NOMO-1 treated with dmso at 0.1 percent for 144 hours (cell line): ENCODE measurements at regions not wholly inside any gene's neighbourhood (a gene's known extent, or its start where the extent isn't known, plus 50 kb on each side); places are given as distances from the start of the nearest gene placed in this dataset.
A peak's percentile ranks its signal among the peaks of the same experiment; 100 is the strongest.
"Not testable (repeated sequence)": the region's sequence is repeated elsewhere in the genome, so short reads cannot be mapped to it uniquely, and the experiment has no call there.

ENCODE experiments used
- DNase-seq: peaks from one replicate; lab custom pipeline; 2025; ENCODE audit not compliant: unreplicated experiment; lab: John Stamatoyannopoulos, UW

DNA sequence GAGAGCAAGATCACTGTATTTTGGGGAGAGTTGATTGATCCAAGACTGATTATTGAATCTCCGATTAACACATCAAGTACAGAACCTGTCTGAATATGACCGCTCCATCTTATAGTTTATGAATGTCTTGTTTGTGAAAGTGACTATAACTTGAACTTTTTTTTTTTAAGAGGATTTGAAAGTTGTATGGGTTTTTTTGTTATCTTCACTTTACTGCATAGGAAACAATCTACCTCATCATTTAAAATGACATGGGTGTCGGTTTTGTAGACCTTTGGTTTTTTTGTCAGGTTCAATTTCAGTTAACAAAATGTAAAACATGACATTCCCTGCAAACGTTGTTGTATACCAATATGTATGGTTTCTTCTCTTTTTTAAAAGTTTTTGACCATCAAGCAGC, 103.0 kb upstream of the NUDT6 start:
- no peak for DNase-seq

DNA sequence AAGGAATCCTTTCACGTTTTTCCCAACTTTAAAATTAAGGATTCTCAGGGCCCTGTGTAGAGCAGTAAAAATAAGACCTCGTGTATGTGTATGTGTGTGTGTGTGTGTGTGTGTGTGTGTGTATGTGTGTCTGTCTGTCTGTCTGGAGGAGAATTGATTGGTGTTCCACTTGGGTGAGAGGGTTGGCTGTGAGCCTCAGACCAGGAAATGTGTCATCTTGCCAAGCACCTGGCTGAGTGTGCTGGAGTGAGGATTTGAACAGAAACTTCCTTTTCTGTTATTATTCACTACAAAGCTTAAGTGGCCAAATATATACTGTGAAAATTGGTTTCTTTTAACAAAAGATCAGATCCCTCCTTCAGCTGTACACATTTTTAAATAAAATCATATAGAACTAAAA, 103.6 kb upstream of the NUDT6 start:
- not testable (repeated sequence) for DNase-seq

DNA sequence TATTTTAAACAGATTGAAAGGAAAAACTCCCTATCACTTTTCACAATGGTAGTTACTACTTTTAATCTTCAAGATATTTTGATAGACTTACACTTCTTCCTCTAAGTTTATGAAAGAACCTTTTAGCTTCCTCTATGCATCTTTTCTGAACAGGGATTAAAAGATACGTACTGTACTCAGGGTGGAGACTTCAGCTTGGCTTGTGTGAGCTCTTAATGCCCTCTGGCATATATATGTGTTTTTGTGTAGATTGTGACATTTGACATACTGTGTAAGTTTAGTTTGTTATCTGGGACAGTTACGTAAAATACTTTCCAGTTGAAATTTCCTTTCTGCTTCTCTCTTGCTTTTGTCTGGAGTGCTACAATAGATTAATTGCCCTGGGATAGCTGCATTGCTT, 109.3 kb upstream of the NUDT6 start:
- no peak for DNase-seq

DNA sequence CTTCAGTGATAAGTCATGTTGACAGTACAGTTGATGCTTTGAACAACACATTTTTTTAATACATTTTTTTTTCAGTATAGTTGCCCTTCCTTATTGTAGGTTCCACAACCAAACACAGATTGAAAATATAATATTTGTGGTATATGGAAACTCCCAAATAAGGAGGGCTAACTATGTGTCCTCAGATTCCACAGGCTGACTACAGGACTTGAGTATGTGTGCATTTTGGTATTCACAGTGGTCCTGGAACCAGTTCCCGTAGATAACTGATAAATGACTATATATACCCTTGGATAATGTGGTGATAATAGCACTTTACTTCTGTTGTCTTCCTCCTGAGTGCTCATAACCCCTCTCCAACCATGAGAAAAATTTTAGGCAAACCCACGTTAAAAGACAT, 111.6 kb upstream of the NUDT6 start:
- no peak for DNase-seq

DNA sequence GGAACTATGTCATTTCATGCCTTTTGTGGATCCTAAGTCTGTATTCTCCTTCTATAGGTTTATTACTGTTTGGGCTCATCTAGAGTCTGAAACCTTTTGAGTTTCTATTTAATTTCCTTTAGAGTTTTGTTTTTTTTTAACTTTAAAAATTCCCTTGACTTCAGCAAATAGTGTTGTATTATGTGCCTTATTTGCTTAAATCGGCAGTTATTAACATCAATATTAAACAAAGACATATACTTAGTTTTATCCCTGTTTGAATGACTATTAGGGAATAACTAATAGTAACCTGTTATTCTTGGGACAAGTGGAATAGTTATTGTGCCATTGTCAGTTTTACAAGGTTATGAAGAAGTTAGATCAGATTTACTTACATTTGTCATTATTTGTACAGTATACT, 112.8 kb upstream of the NUDT6 start:
- no peak for DNase-seq

DNA sequence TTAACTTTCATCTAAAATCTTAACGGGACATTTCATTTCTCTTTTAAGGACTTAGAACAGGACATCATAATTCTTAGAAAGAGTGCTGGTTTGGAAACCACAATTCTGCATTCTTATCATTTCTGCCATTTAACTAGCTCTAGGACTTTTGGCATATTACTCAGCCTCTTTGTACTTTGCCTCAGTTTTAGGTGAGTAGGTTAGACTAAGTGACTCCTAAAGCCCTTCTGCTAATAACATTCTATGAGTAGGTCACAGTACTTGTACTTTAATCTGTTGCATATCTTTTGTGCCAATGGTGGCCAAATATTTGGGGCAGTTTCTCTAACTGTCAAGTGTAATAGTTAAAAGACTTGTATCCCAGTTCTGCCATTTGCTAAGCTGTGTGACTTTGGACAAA, 115.4 kb upstream of the NUDT6 start:
- DNase-seq = no peak

DNA sequence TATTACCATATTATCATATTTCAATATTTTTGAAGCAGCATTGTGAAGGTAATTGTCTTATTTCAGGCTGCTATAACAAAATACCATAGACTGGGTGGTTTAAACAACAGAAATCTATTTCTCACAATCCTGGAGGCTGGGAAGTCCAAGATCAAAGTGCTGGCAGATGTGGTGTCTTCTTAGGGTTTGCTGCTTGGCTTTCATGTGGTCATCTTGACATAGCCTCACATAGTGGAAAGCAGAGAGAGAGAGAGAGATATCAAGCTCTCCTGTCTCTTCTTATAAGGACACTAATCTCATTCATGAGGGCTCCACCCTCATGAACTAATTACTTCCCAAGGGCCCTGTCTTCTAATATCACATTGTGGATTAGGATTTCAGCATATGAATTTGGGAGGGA, 119.7 kb upstream of the NUDT6 start:
- DNase-seq = no peak

DNA sequence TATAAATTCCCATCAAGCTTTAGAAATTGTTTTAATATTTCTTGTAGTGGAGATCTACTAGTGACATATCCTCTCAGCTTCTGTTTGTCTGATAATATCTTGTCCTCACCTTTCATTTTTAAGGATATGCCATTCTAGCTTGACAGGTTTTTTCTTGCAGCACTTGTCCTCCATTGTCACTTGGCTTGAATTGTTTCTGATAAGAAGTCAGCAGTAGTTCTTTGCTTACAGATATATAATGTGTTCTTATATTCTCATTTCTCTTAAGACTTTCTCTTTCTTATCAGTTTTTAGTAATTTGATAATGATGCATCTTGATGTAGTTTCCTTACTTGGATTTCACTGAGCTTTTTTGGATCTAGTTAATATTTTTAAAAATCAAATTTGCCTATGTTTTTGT, 120.6 kb upstream of the NUDT6 start:
- no peak for DNase-seq

DNA sequence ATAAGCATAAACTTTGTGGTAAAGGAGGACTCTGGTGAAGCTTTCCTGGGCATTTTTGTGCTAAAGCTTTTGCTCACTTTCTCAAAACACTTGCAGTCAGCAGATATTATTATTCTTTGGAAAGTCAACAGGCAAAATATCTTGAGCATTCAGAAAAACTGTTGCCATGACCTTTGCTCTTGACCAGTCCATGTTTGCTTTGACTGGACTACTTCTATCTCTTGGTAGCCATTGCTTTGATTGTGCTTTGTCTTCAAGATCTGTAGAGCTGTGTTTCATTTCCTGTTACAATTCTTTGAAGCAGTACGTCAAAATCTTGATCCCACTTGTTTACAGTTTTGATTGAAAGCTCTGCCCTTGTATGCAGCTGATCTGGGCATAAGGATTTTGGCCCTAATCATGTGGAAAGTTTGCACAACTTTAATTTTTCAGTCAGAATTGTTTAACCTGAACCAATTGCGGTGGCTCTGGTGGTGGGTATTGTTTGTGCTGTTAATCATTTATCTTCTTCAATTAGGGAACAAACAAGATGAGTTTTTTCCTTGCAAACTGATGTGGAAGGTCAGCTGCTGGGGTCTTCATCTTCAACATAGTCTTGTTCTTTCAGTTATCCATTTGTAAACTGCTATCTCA, 121.5 kb upstream of the NUDT6 start:
- no peak for DNase-seq

DNA sequence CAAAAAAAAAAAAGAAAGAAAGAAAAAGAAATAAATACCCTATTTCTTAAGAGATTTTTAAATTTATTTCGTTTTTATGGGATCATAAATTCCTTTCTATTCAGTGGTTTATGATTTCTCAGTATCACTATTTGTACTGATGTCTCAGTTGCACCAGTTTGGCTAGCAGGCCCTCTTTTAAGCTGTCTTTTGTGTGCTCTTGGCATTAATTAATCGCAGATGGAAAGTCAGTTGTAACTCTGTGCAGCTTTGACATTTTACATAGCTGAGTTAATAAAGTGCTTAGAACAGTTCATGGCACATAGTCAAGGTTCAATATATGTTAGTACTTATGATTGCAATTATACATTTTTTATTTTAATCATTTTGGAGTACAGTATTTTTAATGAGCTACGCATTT, 123.7 kb upstream of the NUDT6 start:
- DNase-seq = no peak

DNA sequence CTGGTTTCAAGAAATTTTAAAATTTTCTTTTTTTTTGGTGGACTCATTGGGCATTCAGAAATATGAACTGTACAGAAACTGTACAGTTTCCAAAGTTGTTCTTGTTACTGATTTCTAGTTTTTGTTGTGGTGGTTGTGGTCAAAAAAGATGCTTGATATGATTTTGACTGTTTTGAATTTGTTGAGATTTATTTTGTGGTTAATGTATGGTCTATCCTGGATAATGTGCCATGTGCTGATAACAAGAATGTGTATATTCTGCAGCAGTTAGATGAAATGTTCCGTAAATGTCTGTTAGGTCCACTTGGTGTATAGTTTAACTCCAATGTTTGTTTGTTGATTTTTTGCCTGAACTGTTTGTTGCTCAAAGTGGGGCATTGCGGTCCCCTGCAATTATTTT, 127.6 kb upstream of the NUDT6 start:
- no peak for DNase-seq

DNA sequence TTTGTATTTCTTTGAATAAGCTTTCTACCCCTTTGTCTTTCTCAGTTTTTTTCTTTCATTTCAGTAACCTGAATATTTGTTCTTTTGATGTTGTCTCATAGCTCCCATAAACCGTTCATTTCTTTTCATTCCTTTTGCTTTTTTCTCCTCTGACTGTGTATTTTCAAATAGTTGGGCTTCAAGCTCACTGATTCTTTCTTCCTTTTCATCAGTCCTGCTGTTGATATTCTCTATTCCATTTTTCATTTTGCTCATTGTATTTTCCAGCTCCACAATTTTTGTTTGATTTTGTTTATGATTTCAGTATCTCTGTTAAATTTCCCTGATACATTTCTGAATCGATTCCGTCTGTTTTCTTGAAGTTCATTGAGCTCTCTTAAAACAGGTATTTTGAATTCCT, 129.6 kb upstream of the NUDT6 start:
- DNase-seq = no peak

DNA sequence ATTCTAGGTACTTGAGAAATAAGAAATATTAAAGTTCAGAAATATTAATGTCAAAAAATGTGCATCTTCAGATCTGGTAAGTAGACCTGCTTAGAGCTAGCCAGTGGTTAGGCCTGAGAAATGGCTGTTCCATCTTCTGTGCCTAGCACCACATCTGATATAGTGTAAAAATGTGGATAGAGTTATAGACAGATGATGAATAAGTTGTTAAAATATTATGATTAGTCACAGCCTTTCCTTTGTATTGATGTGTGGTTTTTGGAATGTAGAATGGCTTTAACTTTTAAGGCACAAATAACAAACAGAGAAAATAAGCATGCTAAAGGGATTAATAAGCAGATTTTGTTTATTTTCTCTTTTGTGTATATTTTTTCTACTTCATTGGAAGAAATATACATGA, 133.5 kb upstream of the NUDT6 start:
- no peak for DNase-seq

DNA sequence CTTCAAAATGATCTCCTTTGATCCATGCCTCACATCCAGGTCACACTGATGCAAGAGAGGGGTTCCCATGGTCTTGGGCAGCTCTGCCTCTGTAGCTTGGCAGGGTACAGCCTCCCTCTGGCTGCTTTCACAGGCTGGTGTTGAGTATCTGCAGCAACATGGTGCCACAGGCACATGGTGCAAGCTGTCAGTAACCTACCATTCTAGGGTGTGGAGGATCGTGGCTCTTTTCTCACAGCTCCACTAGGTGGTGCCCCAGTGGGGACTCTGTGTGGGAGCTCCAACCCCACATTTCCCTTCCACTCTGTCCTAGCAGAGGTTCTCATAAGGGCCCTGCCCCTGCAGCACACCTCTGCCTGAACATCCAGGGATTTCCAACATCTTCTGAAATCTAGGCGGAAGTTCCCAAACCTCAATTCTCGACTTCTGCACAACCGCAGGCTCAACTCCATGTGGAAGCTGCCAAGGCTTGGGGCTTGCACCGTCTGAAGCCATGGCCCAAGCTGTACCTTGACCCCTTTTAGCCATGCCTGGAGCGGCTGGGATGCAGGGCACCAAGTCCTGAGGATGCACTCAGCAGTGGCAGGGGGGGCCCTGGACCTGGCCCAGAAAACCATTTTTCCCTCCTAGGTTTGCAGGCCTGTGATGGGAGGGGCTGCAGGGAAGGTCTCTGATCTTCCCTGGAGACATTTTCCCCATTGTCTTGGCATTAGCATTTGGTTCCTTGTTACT, 137.8 kb upstream of the NUDT6 start:
- no peak for DNase-seq

DNA sequence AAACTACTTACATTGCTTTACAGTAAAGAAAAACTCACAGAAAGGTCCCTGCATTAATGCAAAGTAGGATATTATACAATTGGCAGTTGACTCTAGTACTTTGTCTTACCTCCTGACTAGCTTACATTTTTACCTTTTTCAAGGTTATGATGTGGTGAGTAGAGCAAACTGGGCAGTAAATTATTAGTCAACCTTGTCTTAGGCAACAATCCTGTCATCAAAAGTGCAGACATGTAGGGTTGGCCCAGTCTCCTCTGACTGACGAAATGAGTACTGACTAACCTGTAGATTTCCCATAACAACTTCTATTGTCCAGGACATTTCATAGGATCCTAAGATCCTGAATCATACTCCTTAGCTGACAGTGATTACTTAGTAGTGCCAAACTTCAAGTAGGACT, 142.0 kb upstream of the NUDT6 start:
- no peak for DNase-seq

DNA sequence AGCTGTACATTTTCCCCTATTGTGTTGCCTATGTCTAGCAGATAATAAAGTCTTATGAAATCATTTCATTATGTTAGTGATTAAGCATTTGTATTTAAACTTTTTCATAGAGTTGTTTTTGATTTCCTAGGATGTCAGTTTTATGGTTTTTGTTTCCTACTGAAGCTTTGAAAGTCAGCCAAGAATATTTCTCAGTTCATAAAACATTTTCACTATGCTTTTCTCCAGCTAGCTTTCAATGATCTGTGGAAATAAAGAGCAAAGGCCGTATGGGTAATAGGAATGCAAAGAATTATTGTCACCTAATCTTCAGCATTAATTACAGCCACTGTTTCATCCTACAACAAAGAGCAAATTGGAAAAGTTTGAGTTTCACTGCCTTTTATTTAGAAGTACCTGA, 145.7 kb upstream of the NUDT6 start:
- DNase-seq = no peak

DNA sequence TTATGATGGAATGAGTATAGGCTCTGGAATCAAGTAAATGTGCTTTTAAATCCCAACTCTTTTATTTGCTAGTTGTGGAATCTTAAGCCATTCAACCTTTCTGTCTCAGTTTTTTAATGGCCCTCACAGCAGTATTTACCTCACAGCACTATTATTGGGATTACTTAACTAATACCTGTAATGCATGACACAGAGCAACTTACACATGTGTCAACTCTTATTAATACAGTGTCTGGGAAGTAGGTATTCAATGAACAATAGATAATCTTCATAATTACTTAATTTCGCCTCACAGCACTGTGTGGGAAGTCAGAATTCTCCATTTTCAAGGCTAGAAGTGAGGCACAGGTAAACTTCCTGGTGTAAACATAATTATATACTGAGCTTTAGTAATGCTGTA, 149.7 kb upstream of the NUDT6 start:
- DNase-seq = no peak

DNA sequence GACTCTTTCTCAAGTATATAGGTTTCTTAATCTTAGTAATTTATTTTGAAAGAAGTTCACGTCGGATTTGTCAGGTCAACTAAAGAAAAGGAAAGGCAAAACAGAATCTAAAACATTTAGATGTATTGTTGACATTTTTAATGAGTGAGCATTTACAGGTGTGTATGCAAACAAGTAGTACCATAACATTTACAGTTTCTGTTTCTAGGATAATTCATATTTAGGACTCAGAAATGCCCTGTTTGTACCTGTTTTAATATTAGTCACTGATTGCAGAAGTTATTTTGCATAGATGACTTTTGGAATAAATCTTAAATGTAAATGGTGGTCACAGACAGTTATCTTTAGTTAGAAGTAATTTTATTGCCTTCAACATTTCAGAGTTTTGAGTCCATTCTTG, 151.3 kb upstream of the NUDT6 start:
- no peak for DNase-seq

DNA sequence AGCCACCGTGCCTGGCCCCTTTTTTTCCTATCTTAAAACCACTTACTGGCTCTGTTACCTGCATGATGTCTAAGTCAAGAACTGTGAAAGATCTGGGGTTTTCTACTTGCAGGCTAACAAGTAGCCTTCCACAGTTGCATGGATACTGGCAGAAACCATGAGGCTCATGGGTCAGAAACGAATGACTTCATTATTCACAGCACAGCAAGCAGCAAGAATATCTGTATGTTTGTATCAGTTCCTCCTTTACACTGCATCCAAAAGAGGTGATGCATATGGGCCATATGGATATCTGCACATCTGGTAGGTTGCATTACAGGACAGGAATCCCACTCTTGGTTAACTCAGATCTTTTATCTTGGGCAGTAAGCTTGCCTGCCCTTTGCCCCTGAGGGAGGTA, 154.9 kb upstream of the NUDT6 start:
- DNase-seq = no peak

DNA sequence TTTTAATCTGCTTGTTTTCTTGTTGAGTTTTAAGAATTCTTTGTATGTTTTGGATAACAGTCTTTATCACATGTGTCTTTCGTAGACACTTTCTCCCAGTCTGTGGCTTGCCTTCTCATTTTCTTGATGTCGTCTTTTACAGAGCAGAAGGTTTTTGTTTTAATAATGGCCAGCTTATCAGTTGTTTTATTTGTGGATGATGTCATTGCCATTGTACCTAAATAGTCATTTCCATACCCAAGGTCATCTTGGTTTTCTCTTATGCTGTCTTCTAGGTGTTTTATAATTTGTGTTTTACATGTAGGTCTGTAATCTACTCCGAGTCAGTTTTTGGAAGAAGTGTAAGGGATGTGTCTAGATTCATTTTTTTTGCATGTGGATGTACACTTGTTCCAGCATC, 159.6 kb upstream of the NUDT6 start:
- no peak for DNase-seq

DNA sequence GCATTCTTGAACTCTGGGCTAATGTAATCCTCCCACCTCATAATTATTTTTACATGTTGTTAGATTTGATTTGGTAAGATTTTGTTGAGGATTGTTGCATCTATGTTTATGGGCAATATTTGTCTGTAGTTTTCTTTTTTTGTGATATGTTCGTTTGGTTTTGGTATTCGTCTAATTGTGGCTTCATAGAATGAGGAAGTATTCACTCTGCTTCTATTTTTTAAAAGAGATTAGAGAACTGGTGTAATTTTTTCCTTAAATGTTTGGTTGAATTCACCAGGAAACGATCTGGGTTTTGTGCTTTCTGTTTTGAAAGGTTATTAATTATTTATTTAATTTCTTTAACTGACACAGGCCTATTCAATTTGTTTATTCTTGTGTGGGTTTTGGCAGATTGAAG, 161.2 kb upstream of the NUDT6 start:
- peak; percentile 4 for DNase-seq

DNA sequence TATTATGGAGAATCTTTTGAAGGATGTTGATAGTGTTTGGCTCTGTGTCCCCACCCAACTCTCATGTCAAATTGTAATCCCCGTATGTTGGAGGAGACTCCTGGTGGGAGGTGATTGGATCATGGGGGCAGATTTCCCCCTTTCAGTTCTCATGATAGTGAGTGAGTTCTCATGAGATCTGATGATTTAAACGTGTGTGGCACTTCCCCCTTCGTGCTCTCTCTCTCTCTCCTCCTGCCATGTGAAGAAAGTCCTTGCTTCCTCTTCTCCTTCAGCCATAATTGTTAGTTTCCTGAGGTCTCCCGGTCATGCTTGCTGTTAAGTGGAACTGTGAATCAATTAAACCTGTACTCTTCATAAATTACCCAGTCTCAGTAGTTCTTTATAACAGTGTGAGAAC, 166.1 kb upstream of the NUDT6 start:
- peak; percentile 58 for DNase-seq

DNA sequence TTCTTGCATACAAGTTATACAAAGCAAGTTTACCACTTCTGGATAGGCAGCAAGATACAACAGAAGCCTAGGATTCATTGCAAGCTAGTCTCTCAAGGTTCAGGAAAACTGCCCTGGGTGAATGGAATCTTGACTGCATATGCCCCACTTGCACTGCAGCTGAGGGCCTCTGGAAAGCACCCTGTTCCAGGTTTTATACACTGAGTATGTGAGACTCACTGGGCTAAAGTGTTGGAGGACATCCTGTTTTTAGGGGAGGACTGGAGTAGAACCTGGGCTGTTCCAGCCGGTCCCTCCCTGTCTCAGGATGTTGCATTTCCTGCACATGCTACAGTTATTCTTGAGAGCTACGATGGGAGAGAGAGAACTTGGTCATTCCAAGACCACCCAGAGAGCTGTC, 168.5 kb upstream of the NUDT6 start:
- DNase-seq = no peak
